K562 (cell line): ENCODE measurements at regions not wholly inside any gene's neighbourhood (a gene's known extent, or its start where the extent isn't known, plus 50 kb on each side); places are given as distances from the start of the nearest gene placed in this dataset.

ENCODE experiments used
- POLR2AphosphoS5 ChIP-seq: IDR thresholded peaks from 2 replicates; pipeline ENCODE4 v1.6.1; 2011; ENCODE audit warnings: mild to moderate bottlenecking, low read depth, low read length, moderate library complexity; ENCODE audit not compliant: control insufficient read depth, insufficient read depth
- TF ChIP-seq, protein P1 (sequence below): fragments of 250-450 bp; sonication (Bioruptor Pico); IDR thresholded peaks from 2 replicates; pipeline ENCODE4 v1.6.1; 2021; ENCODE audit warnings: mild to moderate bottlenecking

GRCh38 chr10:9922126-9922870, 1095.4 kb upstream of the CELF2 start:
- TF ChIP-seq, protein P1, sequence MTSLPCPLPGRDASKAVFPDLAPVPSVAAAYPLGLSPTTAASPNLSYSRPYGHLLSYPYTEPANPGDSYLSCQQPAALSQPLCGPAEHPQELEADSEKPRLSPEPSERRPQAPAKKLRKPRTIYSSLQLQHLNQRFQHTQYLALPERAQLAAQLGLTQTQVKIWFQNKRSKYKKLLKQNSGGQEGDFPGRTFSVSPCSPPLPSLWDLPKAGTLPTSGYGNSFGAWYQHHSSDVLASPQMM, result no peak
- TF ChIP-seq POLR2AphosphoS5, result no peak
